Suprapubic skin (tissue), 3 donors: ENCODE measurements at regions not wholly inside any gene's neighbourhood (a gene's known extent, or its start where the extent isn't known, plus 50 kb on each side); places are given as distances from the start of the nearest gene placed in this dataset.

Source experiments
- POLR2A ChIP-seq, 2 donors: fragments of 450-650 bp; IDR thresholded peaks; one replicate each; pipeline ENCODE4 v1.6.1; 2017; ENCODE audit warnings: antibody characterized with exemption in 2 of 2, mild to moderate bottlenecking in 2 of 2, moderate library complexity in 2 of 2
- TF ChIP-seq, protein P1 (sequence below), 2 donors: fragments of 200-600 bp in 1 of 2; fragments of 450-650 bp in 1 of 2; sonication (generic) in 1 of 2; IDR thresholded peaks; one replicate each; pipeline ENCODE4 v1.5.1; 2016 to 2019; ENCODE audit warnings: antibody characterized with exemption in 2 of 2, mild to moderate bottlenecking in 1 of 2, moderate library complexity in 1 of 2

GRCh38 chr3:160139291-160139690 is 85.9 kb upstream of the C3orf80 start:
- TF ChIP-seq POLR2A (IDR thresholded peaks at IDR 0.05), result no peak
- TF ChIP-seq, protein P1, sequence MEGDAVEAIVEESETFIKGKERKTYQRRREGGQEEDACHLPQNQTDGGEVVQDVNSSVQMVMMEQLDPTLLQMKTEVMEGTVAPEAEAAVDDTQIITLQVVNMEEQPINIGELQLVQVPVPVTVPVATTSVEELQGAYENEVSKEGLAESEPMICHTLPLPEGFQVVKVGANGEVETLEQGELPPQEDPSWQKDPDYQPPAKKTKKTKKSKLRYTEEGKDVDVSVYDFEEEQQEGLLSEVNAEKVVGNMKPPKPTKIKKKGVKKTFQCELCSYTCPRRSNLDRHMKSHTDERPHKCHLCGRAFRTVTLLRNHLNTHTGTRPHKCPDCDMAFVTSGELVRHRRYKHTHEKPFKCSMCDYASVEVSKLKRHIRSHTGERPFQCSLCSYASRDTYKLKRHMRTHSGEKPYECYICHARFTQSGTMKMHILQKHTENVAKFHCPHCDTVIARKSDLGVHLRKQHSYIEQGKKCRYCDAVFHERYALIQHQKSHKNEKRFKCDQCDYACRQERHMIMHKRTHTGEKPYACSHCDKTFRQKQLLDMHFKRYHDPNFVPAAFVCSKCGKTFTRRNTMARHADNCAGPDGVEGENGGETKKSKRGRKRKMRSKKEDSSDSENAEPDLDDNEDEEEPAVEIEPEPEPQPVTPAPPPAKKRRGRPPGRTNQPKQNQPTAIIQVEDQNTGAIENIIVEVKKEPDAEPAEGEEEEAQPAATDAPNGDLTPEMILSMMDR (IDR thresholded peaks at IDR 0.05), result no peak
